H9 (cell line): ENCODE measurements at regions not wholly inside any gene's neighbourhood (a gene's known extent, or its start where the extent isn't known, plus 50 kb on each side); places are given as distances from the start of the nearest gene placed in this dataset.

Experiments used
- DNase-seq: peaks from one replicate; pipeline ENCODE4 v3.0.0-alpha.2; 2017
- H2AFZ ChIP-seq: one replicate; pipeline ENCODE4 v1.6.1; 2013; ENCODE audit warnings: mild to moderate bottlenecking, low read length, control low read depth, moderate library complexity
- H2AK5ac ChIP-seq: 2 replicates; pipeline ENCODE4 v1.6.1; 2013; ENCODE audit warnings: low read length, control low read depth, mixed read lengths; ENCODE audit not compliant: insufficient read length
- H2BK120ac ChIP-seq: one replicate; pipeline ENCODE4 v1.6.1; 2013; ENCODE audit warnings: low read depth, mild to moderate bottlenecking, low read length, control low read depth, inconsistent platforms; ENCODE audit not compliant: poor library complexity, severe bottlenecking
- H2BK12ac ChIP-seq: 2 replicates; pipeline ENCODE4 v1.6.1; 2013; ENCODE audit warnings: low read length, control low read depth, mixed read lengths, low read depth; ENCODE audit not compliant: insufficient read length
- H2BK15ac ChIP-seq: 2 replicates; pipeline ENCODE4 v1.6.1; 2013; ENCODE audit warnings: low read depth, low read length, control low read depth
- H2BK20ac ChIP-seq: one replicate; pipeline ENCODE4 v1.6.1; 2013; ENCODE audit warnings: low read depth, mild to moderate bottlenecking, low read length, control low read depth, inconsistent platforms; ENCODE audit not compliant: poor library complexity, severe bottlenecking
- H2BK5ac ChIP-seq: 2 replicates; pipeline ENCODE4 v1.6.1; 2013; ENCODE audit warnings: low read length, control low read depth, mixed read lengths; ENCODE audit not compliant: insufficient read length
- H3K14ac ChIP-seq: 2 replicates; pipeline ENCODE4 v1.6.1; 2013; ENCODE audit warnings: low read length, control low read depth; ENCODE audit not compliant: insufficient read depth
- H3K18ac ChIP-seq: 2 replicates; pipeline ENCODE4 v1.6.1; 2013; ENCODE audit warnings: low read depth, mild to moderate bottlenecking, mixed read lengths, low read length, control low read depth; ENCODE audit not compliant: insufficient read length
- H3K23ac ChIP-seq: 2 replicates; pipeline ENCODE4 v1.6.1; 2013; ENCODE audit warnings: low read length, control low read depth, mixed read lengths, low read depth; ENCODE audit not compliant: insufficient read length
- H3K23me2 ChIP-seq: 2 replicates; pipeline ENCODE4 v1.6.1; 2013; ENCODE audit warnings: low read depth, mild to moderate bottlenecking, mixed read lengths, low read length, control low read depth; ENCODE audit not compliant: insufficient read length, poor library complexity, severe bottlenecking
- H3K27ac ChIP-seq: 2 replicates; pipeline ENCODE4 v1.5.1; 2013; ENCODE audit warnings: low read length, control low read depth, mixed read lengths, low read depth; ENCODE audit not compliant: insufficient read length
- H3K27me3 ChIP-seq: 2 replicates; pipeline ENCODE4 v1.6.1; 2013; ENCODE audit warnings: low read length, control low read depth, inconsistent platforms; ENCODE audit not compliant: insufficient read depth
- H3K4ac ChIP-seq: 2 replicates; pipeline ENCODE4 v1.6.1; 2013; ENCODE audit warnings: low read depth, mild to moderate bottlenecking, control low read depth, inconsistent platforms, low read length, moderate library complexity
- H3K4me1 ChIP-seq: 2 replicates; pipeline ENCODE4 v1.6.1; 2013; ENCODE audit warnings: low read length, control low read depth, inconsistent platforms; ENCODE audit not compliant: insufficient read depth
- H3K4me2 ChIP-seq: 2 replicates; pipeline ENCODE4 v1.6.1; 2013; ENCODE audit warnings: low read length, control low read depth, mixed read lengths; ENCODE audit not compliant: insufficient read length, insufficient read depth
- H3K56ac ChIP-seq: 2 replicates; pipeline ENCODE4 v1.6.1; 2013; ENCODE audit warnings: low read depth, mild to moderate bottlenecking, mixed read lengths, low read length, control low read depth; ENCODE audit not compliant: insufficient read length
- H3K79me1 ChIP-seq: 2 replicates; pipeline ENCODE4 v1.6.1; 2013; ENCODE audit warnings: low read depth, mild to moderate bottlenecking, moderate library complexity, low read length, control low read depth, inconsistent platforms; ENCODE audit not compliant: insufficient read depth, poor library complexity, severe bottlenecking
- H3K79me2 ChIP-seq: 2 replicates; pipeline ENCODE4 v1.6.1; 2013; ENCODE audit warnings: low read length, control low read depth, inconsistent platforms; ENCODE audit not compliant: insufficient read depth
- H3K9ac ChIP-seq: 2 replicates; pipeline ENCODE4 v1.6.1; 2013; ENCODE audit warnings: low read length, control low read depth, mixed read lengths; ENCODE audit not compliant: insufficient read length; ENCODE audit errors: extremely low read depth
- H3K9me3 ChIP-seq: one replicate; pipeline ENCODE4 v1.6.1; 2013; ENCODE audit warnings: low read depth, low read length, inconsistent platforms; ENCODE audit not compliant: control insufficient read depth
- H3T11ph ChIP-seq: one replicate; pipeline ENCODE4 v1.6.1; 2013; ENCODE audit warnings: mild to moderate bottlenecking, low read length, control low read depth, inconsistent platforms
- H4K20me1 ChIP-seq: one replicate; pipeline ENCODE4 v1.6.1; 2013; ENCODE audit not compliant: control insufficient read depth, insufficient read length, insufficient read depth
- H4K5ac ChIP-seq: 2 replicates; pipeline ENCODE4 v1.6.1; 2013; ENCODE audit warnings: low read depth, mild to moderate bottlenecking, mixed read lengths, low read length, control low read depth; ENCODE audit not compliant: insufficient read length
- H4K8ac ChIP-seq: replicated peaks from 2 replicates; pipeline ENCODE4 v1.6.1; 2013; ENCODE audit warnings: low read length, control low read depth, mixed read lengths, low read depth; ENCODE audit not compliant: insufficient read length
- H4K91ac ChIP-seq: 2 replicates; pipeline ENCODE4 v1.6.1; 2013; ENCODE audit warnings: low read depth, mild to moderate bottlenecking, moderate library complexity, mixed read lengths, low read length, control low read depth; ENCODE audit not compliant: insufficient read length
- H3K27ac Mint-ChIP-seq, 3 experiments: 2 replicates in 2 of 3; 3 replicates in 1 of 3; pipeline ENCODE4 v1.8.0; 2020 to 2021; ENCODE audit warnings: mixed read lengths in 3 of 3, mild to moderate bottlenecking in 1 of 3, moderate library complexity in 1 of 3
- H3K27me3 Mint-ChIP-seq: 2 replicates; pipeline ENCODE4 v1.8.0; 2021; ENCODE audit warnings: low read depth, mild to moderate bottlenecking, moderate library complexity, mixed read lengths
- H3K36me3 Mint-ChIP-seq, 3 experiments: 2 replicates in 2 of 3; 3 replicates in 1 of 3; pipeline ENCODE4 v1.8.0; 2020 to 2021; ENCODE audit warnings: low read depth in 3 of 3, mixed read lengths in 3 of 3; ENCODE audit not compliant: insufficient read depth in 1 of 3
- H3K4me1 Mint-ChIP-seq, 2 experiments: 2 replicates each; pipeline ENCODE4 v1.8.0; 2020; ENCODE audit warnings: mixed read lengths in 2 of 2
- H3K4me3 Mint-ChIP-seq, 2 experiments: 2 replicates in 1 of 2; 3 replicates in 1 of 2; pipeline ENCODE4 v1.8.0; 2020 to 2021; ENCODE audit warnings: mild to moderate bottlenecking in 2 of 2, mixed read lengths in 2 of 2, moderate library complexity in 1 of 2
- H3K9me3 Mint-ChIP-seq, 2 experiments: 2 replicates in 1 of 2; 3 replicates in 1 of 2; pipeline ENCODE4 v1.8.0; 2020; ENCODE audit warnings: mild to moderate bottlenecking in 2 of 2, mixed read lengths in 2 of 2, moderate library complexity in 1 of 2
- CTCF ChIP-seq: fragments of 200-600 bp; sonication (generic); conservative IDR thresholded peaks from 3 replicates; pipeline ENCODE4 v1.8.0; 2021; ENCODE audit warnings: antibody characterized with exemption, mild to moderate bottlenecking
- WGBS: extraction: QIAGEN DNeasy Blood & Tissue Kit; methylation state at CpG from one replicate; pipeline ENCODE4 v1.1.7; 2013; ENCODE audit warnings: missing lambda C conversion rate, low lambda C conversion rate, mixed read lengths; ENCODE audit not compliant: insufficient read length; ENCODE audit errors: extremely low coverage; 5-methylcytosine and 5-hydroxymethylcytosine counted together

DNA sequence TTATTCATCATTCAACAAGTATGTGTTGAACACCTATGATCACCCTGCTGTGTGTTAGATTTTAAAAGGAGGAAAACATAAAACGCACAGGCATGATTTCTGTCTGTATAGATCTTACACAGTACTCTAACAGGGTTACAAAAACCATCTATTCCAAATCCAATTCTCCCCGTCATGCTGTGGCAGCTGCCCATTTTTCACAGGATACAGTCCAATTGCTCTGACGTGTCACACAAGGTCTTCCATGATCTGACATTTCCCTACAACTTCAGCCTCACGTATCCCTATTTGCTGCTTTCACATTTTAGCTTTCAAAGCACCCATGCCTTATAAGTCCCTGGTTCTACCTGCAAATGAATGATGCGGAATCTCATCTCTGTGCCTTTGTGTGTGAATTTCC lies 67.0 kb upstream of the CNTNAP4 start:
- Histone ChIP-seq H3K27me3 (no peaks in the 10 kb centered on the region), H2AFZ (no peak overlapping the region), H3K9ac (no peak overlapping the region), H2BK12ac (no peak overlapping the region), H2BK120ac (no peak overlapping the region), H4K91ac (no peak overlapping the region), H2BK20ac (no peak overlapping the region), H3K18ac (no peak overlapping the region), H4K8ac (no peak overlapping the region), H3K27ac (no peak overlapping the region), H3K4me2 (no peak overlapping the region), H3K9me3 (no peaks in the 10 kb centered on the region), H3K14ac (no peak overlapping the region), H3T11ph (no peak overlapping the region), H2BK15ac (no peak overlapping the region), H3K56ac (no peak overlapping the region), H3K79me2 (no peaks in the 10 kb centered on the region), H3K79me1 (no peaks in the 10 kb centered on the region), H4K20me1 (no peaks in the 10 kb centered on the region), H3K4ac (no peak overlapping the region), H2BK5ac (no peak overlapping the region), H4K5ac (no peak overlapping the region), H2AK5ac (no peak overlapping the region), H3K23ac (no peak overlapping the region), H3K4me1 (no peaks in the 10 kb centered on the region; the same call in 1 of the 2 replicates), H3K23me2 (no peaks in the 10 kb centered on the region)
- Mint-ChIP-seq H3K9me3 (peaks cover 22 to 33% of the 10 kb centered on the region in 2 experiments), H3K36me3 (peaks cover 10 to 31% (median 16%) of the 10 kb centered on the region in 3 experiments), H3K4me3 (no peak overlapping the region), H3K4me1 (peaks cover 42 to 47% of the 10 kb centered on the region in 2 experiments), H3K27me3 (peaks cover 3% of the 10 kb centered on the region), H3K27ac (no peak overlapping the region)
- DNase-seq: no peak
- WGBS: no CpG with 5 or more reads among the region's 5 CpGs
- no peak for TF ChIP-seq CTCF
